ENCODE measurements at regions not wholly inside any gene's neighbourhood (a gene's known extent, or its start where the extent isn't known, plus 50 kb on each side); places are given as distances from the start of the nearest gene placed in this dataset.

DNA sequence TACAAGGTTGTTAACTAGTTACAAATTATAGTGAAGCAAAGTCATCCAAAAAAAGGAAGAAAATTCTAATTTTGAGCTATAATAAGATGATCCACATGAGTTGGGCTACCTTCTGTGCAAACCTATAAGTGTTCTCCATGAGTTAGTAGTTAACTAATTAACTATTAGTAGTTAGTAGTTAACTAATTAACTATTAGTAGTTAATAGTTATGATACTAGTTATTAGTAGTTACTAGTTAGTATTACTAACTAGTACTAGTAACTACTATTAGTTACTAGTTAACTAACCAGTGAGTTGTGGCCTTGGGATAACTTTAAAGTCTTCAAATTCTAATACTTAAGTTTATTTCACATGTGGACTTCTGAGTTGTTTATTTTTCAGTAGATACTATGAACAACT lies 453.4 kb upstream of the GRM3 start (continued):
- TF ChIP-seq GABPA (IDR thresholded peaks at IDR 0.05 in 1 of 2, conservative IDR thresholded peaks at IDR 0.05 in 1 of 2) = no peak

DNA sequence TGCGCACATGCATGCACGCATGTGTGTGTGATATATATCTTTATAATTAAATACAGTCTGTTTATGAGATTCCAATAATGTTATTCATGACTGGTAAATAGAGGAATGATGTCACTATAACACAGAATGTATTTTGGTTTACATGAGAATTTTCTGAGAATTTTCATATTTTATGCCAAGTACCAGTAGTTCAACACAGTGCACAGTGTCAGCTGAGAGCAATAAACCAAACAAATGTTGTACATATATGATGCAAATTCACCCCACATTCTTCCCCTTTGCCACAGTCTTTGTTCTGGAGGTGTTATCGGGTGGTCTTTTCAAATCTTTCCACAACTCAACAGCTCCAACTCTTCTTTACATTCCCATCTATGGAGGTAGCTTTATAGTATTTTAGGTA lies 462.2 kb upstream of the GRM3 start:
- no peak for DNase-seq (ENCODE audit: low spot score)
- no peak for TF ChIP-seq HNF4A (conservative IDR thresholded peaks at IDR 0.05)
- TF ChIP-seq FOXA2 (IDR thresholded peaks at IDR 0.05) = no peak
- TF ChIP-seq, protein P1, sequence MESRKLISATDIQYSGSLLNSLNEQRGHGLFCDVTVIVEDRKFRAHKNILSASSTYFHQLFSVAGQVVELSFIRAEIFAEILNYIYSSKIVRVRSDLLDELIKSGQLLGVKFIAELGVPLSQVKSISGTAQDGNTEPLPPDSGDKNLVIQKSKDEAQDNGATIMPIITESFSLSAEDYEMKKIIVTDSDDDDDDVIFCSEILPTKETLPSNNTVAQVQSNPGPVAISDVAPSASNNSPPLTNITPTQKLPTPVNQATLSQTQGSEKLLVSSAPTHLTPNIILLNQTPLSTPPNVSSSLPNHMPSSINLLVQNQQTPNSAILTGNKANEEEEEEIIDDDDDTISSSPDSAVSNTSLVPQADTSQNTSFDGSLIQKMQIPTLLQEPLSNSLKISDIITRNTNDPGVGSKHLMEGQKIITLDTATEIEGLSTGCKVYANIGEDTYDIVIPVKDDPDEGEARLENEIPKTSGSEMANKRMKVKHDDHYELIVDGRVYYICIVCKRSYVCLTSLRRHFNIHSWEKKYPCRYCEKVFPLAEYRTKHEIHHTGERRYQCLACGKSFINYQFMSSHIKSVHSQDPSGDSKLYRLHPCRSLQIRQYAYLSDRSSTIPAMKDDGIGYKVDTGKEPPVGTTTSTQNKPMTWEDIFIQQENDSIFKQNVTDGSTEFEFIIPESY (IDR thresholded peaks at IDR 0.05) = no peak
- no peak for TF ChIP-seq FOXA1 (IDR thresholded peaks at IDR 0.05)
- TF ChIP-seq, protein P2, sequence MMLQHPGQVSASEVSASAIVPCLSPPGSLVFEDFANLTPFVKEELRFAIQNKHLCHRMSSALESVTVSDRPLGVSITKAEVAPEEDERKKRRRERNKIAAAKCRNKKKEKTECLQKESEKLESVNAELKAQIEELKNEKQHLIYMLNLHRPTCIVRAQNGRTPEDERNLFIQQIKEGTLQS (IDR thresholded peaks at IDR 0.05) = no peak
- TF ChIP-seq, protein P3, sequence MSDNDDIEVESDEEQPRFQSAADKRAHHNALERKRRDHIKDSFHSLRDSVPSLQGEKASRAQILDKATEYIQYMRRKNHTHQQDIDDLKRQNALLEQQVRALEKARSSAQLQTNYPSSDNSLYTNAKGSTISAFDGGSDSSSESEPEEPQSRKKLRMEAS (IDR thresholded peaks at IDR 0.05) = no peak
- TF ChIP-seq HNF4G (IDR thresholded peaks at IDR 0.05) = no peak
- TF ChIP-seq, protein P4, sequence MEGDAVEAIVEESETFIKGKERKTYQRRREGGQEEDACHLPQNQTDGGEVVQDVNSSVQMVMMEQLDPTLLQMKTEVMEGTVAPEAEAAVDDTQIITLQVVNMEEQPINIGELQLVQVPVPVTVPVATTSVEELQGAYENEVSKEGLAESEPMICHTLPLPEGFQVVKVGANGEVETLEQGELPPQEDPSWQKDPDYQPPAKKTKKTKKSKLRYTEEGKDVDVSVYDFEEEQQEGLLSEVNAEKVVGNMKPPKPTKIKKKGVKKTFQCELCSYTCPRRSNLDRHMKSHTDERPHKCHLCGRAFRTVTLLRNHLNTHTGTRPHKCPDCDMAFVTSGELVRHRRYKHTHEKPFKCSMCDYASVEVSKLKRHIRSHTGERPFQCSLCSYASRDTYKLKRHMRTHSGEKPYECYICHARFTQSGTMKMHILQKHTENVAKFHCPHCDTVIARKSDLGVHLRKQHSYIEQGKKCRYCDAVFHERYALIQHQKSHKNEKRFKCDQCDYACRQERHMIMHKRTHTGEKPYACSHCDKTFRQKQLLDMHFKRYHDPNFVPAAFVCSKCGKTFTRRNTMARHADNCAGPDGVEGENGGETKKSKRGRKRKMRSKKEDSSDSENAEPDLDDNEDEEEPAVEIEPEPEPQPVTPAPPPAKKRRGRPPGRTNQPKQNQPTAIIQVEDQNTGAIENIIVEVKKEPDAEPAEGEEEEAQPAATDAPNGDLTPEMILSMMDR (IDR thresholded peaks at IDR 0.05; ENCODE audit: low read depth, low read length, missing input control) = no peak
- no peak for TF ChIP-seq RAD21 (IDR thresholded peaks at IDR 0.05)
- no peak for TF ChIP-seq SP1 (IDR thresholded peaks at IDR 0.05)
- TF ChIP-seq GABPA (IDR thresholded peaks at IDR 0.05 in 1 of 2, conservative IDR thresholded peaks at IDR 0.05 in 1 of 2) = no peak
- TF ChIP-seq TAF1 (conservative IDR thresholded peaks at IDR 0.05) = no peak
- TF ChIP-seq, protein P5, sequence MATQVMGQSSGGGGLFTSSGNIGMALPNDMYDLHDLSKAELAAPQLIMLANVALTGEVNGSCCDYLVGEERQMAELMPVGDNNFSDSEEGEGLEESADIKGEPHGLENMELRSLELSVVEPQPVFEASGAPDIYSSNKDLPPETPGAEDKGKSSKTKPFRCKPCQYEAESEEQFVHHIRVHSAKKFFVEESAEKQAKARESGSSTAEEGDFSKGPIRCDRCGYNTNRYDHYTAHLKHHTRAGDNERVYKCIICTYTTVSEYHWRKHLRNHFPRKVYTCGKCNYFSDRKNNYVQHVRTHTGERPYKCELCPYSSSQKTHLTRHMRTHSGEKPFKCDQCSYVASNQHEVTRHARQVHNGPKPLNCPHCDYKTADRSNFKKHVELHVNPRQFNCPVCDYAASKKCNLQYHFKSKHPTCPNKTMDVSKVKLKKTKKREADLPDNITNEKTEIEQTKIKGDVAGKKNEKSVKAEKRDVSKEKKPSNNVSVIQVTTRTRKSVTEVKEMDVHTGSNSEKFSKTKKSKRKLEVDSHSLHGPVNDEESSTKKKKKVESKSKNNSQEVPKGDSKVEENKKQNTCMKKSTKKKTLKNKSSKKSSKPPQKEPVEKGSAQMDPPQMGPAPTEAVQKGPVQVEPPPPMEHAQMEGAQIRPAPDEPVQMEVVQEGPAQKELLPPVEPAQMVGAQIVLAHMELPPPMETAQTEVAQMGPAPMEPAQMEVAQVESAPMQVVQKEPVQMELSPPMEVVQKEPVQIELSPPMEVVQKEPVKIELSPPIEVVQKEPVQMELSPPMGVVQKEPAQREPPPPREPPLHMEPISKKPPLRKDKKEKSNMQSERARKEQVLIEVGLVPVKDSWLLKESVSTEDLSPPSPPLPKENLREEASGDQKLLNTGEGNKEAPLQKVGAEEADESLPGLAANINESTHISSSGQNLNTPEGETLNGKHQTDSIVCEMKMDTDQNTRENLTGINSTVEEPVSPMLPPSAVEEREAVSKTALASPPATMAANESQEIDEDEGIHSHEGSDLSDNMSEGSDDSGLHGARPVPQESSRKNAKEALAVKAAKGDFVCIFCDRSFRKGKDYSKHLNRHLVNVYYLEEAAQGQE (IDR thresholded peaks at IDR 0.05) = no peak
- no peak for TF ChIP-seq YY1 (IDR thresholded peaks at IDR 0.05)
- no peaks in the 10 kb centered on the region for H3K36me3 ChIP-seq (ENCODE audit: control insufficient read depth in 4 of 4, insufficient read depth in 3 of 4, low read depth in 1 of 4, low read length in 3 of 4)
- WGBS = 67% methylated on average over 3 of the region's 3 CpGs
- no peaks in the 10 kb centered on the region for H3K9me3 ChIP-seq (ENCODE audit: control insufficient read depth in 4 of 4, low read length in 3 of 4)
- no peaks in the 10 kb centered on the region for H3K27me3 ChIP-seq (ENCODE audit: control insufficient read depth in 4 of 4, insufficient read depth in 4 of 4, low read length in 3 of 4)
- no peaks in the 10 kb centered on the region for H3K4me1 ChIP-seq (ENCODE audit: control insufficient read depth in 4 of 4, insufficient read depth in 4 of 4, low read length in 3 of 4)
- no peak overlapping the region for H3K27ac ChIP-seq (ENCODE audit: low read depth in 1 of 2, low read length in 2 of 2)
- H3K9ac ChIP-seq (ENCODE audit: low read depth in 1 of 2, low read length in 2 of 2) = no peak overlapping the region
- no peak overlapping the region for H3K4me3 ChIP-seq (ENCODE audit: low read depth in 1 of 3, low read length in 3 of 3)

Measured in liver (tissue), 8 donors.